H1 (cell line): ENCODE measurements at regions not wholly inside any gene's neighbourhood (a gene's known extent, or its start where the extent isn't known, plus 50 kb on each side); places are given as distances from the start of the nearest gene placed in this dataset.

Experiments used
- ATF3 ChIP-seq: IDR thresholded peaks from 2 replicates; pipeline ENCODE4 v1.6.1; 2011; ENCODE audit warnings: low read depth, mild to moderate bottlenecking, low read length; ENCODE audit not compliant: insufficient read depth
- KDM1A ChIP-seq: fragments of 200-600, 300-600 bp; sonication (generic); IDR thresholded peaks from 2 replicates; pipeline ENCODE4 v1.7.1; 2016; ENCODE audit warnings: mild to moderate bottlenecking, low read length, borderline replicate concordance
- MAFK ChIP-seq: IDR thresholded peaks from 2 replicates; pipeline ENCODE4 v1.6.1; 2012; ENCODE audit warnings: low read depth, mild to moderate bottlenecking, improper control_type of control experiment, low read length
- TAF7 ChIP-seq: optimal IDR thresholded peaks from 2 replicates; pipeline ENCODE3; 2011; ENCODE audit warnings: low read depth, mild to moderate bottlenecking, inconsistent platforms, low read length, moderate library complexity, borderline replicate concordance

- no peak for TF ChIP-seq MAFK
- TF ChIP-seq ATF3 = no peak
- TF ChIP-seq TAF7 = no peak
- no peak for TF ChIP-seq KDM1A
- TF ChIP-seq, all 59 proteins: peak for 0
These were observed 175.7 kb upstream of the RORB start (continued) for GRCh38 chr9:74321396-74321795.
